ENCODE measurements at regions not wholly inside any gene's neighbourhood (a gene's known extent, or its start where the extent isn't known, plus 50 kb on each side); places are given as distances from the start of the nearest gene placed in this dataset.

- no peak for DNase-seq
- no peak for TF ChIP-seq CTCF (IDR thresholded peaks at IDR 0.05; ENCODE audit: low read depth, low read length, missing control alignments)
- Histone ChIP-seq H3K36me3 (replicated peaks) (no peaks in the 10 kb centered on the region), H3K27me3 (replicated peaks) (no peaks in the 10 kb centered on the region), H3K4me3 (ENCODE audit: low read depth, low read length) (no peak overlapping the region), H3K27ac (no peak overlapping the region)
- in situ Hi-C loops (cut with HindIII; ENCODE audit: low pct_ligation_motif_present, low sequenced_read_pairs) = no loop called here
Observed at GRCh38 chr3:74520895-74521294, 93.6 kb downstream of the CNTN3 start.

GRCh38 chr3:74518610-74519009, 95.8 kb downstream of the CNTN3 start:
- TF ChIP-seq CTCF (IDR thresholded peaks at IDR 0.05; ENCODE audit: low read depth, low read length, missing control alignments) = no peak
- Histone ChIP-seq H3K4me3 (ENCODE audit: low read depth, low read length) (no peak overlapping the region), H3K27me3 (replicated peaks) (no peaks in the 10 kb centered on the region), H3K27ac (no peak overlapping the region), H3K36me3 (replicated peaks) (no peaks in the 10 kb centered on the region)
- in situ Hi-C loops (cut with HindIII; ENCODE audit: low pct_ligation_motif_present, low sequenced_read_pairs) = no loop called here
- DNase-seq = no peak

- Histone ChIP-seq H3K4me3 (ENCODE audit: low read depth, low read length) (no peak overlapping the region), H3K27me3 (replicated peaks) (no peaks in the 10 kb centered on the region), H3K36me3 (replicated peaks) (no peaks in the 10 kb centered on the region), H3K27ac (no peak overlapping the region)
- in situ Hi-C loops (cut with HindIII; ENCODE audit: low pct_ligation_motif_present, low sequenced_read_pairs) = no loop called here
- DNase-seq = no peak
- no peak for TF ChIP-seq CTCF (IDR thresholded peaks at IDR 0.05; ENCODE audit: low read depth, low read length, missing control alignments)
Observed at GRCh38 chr3:74516019-74516418, 98.4 kb downstream of the CNTN3 start.

- no peak overlapping the region for H3K4me3 ChIP-seq (ENCODE audit: low read depth, low read length)
- in situ Hi-C loops (cut with HindIII; ENCODE audit: low pct_ligation_motif_present, low sequenced_read_pairs) = no loop called here
- no peaks in the 10 kb centered on the region for H3K36me3 ChIP-seq (replicated peaks)
- no peak for DNase-seq
- H3K27me3 ChIP-seq (replicated peaks) = no peaks in the 10 kb centered on the region
- TF ChIP-seq CTCF (IDR thresholded peaks at IDR 0.05; ENCODE audit: low read depth, low read length, missing control alignments) = no peak
- no peak overlapping the region for H3K27ac ChIP-seq
Observed at GRCh38 chr3:74515451-74515850, 99.0 kb downstream of the CNTN3 start.

- no peak for TF ChIP-seq CTCF (IDR thresholded peaks at IDR 0.05; ENCODE audit: low read depth, low read length, missing control alignments)
- Histone ChIP-seq H3K27me3 (replicated peaks) (no peaks in the 10 kb centered on the region), H3K27ac (no peak overlapping the region), H3K36me3 (replicated peaks) (no peaks in the 10 kb centered on the region), H3K4me3 (ENCODE audit: low read depth, low read length) (no peak overlapping the region)
- in situ Hi-C loops (cut with HindIII; ENCODE audit: low pct_ligation_motif_present, low sequenced_read_pairs) = no loop called here
- no peak for DNase-seq
Observed at GRCh38 chr3:74511078-74511477, 103.4 kb downstream of the CNTN3 start.

- no peak overlapping the region for H3K27ac ChIP-seq
- no peaks in the 10 kb centered on the region for H3K36me3 ChIP-seq (replicated peaks)
- DNase-seq = no peak
- no peak overlapping the region for H3K4me3 ChIP-seq (ENCODE audit: low read depth, low read length)
- TF ChIP-seq CTCF (IDR thresholded peaks at IDR 0.05; ENCODE audit: low read depth, low read length, missing control alignments) = no peak
- in situ Hi-C loops (cut with HindIII; ENCODE audit: low pct_ligation_motif_present, low sequenced_read_pairs) = no loop called here
- H3K27me3 ChIP-seq (replicated peaks) = no peaks in the 10 kb centered on the region
Observed at GRCh38 chr3:74510261-74510818, 104.1 kb downstream of the CNTN3 start.

All from brain microvascular endothelial cell (primary cell).